ENCODE measurements at regions not wholly inside any gene's neighbourhood (a gene's known extent, or its start where the extent isn't known, plus 50 kb on each side); places are given as distances from the start of the nearest gene placed in this dataset.

GRCh38 chr10:53724581-53724980 is 952.0 kb upstream of the MBL2 start:
- TF ChIP-seq, protein P1, sequence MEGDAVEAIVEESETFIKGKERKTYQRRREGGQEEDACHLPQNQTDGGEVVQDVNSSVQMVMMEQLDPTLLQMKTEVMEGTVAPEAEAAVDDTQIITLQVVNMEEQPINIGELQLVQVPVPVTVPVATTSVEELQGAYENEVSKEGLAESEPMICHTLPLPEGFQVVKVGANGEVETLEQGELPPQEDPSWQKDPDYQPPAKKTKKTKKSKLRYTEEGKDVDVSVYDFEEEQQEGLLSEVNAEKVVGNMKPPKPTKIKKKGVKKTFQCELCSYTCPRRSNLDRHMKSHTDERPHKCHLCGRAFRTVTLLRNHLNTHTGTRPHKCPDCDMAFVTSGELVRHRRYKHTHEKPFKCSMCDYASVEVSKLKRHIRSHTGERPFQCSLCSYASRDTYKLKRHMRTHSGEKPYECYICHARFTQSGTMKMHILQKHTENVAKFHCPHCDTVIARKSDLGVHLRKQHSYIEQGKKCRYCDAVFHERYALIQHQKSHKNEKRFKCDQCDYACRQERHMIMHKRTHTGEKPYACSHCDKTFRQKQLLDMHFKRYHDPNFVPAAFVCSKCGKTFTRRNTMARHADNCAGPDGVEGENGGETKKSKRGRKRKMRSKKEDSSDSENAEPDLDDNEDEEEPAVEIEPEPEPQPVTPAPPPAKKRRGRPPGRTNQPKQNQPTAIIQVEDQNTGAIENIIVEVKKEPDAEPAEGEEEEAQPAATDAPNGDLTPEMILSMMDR (IDR thresholded peaks at IDR 0.05): no peak
- no peak for TF ChIP-seq POLR2A (IDR thresholded peaks at IDR 0.05)

All from thyroid gland (tissue), 4 donors.